ENCODE measurements at regions not wholly inside any gene's neighbourhood (a gene's known extent, or its start where the extent isn't known, plus 50 kb on each side); places are given as distances from the start of the nearest gene placed in this dataset.

DNA sequence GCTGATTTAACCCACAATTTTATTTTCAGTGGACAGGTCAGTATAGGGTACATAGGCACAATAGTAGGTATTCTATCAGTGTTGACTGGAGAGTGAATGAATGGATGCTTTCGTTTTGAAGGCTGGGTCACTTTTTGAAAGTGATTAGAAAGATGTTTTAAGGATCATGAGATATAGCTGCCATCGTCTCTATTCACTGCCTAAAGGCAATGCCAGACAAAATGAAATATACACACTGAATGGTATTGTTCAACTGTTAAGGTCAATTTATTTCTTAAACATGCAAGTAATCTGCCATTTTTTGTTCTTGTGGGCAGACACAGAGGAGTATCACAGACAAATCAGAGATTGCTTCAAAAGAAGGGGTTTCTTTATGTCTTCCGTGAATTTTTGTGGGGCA, 395.3 kb downstream of the VGLL3 start:
- TF ChIP-seq, protein P1, sequence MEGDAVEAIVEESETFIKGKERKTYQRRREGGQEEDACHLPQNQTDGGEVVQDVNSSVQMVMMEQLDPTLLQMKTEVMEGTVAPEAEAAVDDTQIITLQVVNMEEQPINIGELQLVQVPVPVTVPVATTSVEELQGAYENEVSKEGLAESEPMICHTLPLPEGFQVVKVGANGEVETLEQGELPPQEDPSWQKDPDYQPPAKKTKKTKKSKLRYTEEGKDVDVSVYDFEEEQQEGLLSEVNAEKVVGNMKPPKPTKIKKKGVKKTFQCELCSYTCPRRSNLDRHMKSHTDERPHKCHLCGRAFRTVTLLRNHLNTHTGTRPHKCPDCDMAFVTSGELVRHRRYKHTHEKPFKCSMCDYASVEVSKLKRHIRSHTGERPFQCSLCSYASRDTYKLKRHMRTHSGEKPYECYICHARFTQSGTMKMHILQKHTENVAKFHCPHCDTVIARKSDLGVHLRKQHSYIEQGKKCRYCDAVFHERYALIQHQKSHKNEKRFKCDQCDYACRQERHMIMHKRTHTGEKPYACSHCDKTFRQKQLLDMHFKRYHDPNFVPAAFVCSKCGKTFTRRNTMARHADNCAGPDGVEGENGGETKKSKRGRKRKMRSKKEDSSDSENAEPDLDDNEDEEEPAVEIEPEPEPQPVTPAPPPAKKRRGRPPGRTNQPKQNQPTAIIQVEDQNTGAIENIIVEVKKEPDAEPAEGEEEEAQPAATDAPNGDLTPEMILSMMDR (IDR thresholded peaks at IDR 0.05), result no peak
- TF ChIP-seq POLR2A (IDR thresholded peaks at IDR 0.05) (no peak), EP300 (IDR thresholded peaks at IDR 0.05) (no peak)
